ENCODE measurements at regions not wholly inside any gene's neighbourhood (a gene's known extent, or its start where the extent isn't known, plus 50 kb on each side); places are given as distances from the start of the nearest gene placed in this dataset.

DNA sequence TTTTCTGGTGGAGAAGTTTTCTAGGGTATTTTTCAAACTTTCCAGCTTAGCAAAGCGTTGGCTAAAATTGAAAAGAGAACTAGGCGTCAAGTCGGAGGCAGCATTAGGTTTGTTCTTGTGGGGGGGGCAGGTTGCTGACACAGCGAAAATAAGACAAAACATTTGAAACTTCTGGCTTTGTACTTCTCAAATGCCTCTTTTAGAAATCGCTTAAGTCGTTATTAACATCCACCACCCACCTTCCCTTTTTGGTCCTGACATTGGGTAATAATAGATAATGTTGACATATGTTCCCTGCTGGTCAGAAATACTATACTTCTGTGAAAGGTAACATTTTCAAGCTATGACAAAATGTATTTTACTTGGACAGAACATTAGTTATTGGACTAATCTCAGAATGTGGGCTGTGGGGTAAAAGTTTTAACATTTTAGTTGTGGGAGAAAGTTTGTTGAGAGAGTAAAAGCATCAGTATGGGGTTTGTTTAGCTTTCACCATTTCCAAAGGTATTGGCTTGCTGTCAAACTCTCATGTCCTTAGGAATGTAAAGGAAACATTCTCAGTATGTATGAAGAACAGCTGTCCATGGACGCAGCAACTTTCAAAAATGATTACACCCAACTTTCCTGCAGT, 88.1 kb upstream of the ZEB2 start:
- Mint-ChIP-seq H3K36me3 (ENCODE audit: low read depth) (no peaks in the 10 kb centered on the region), H3K4me3 (ENCODE audit: unreplicated experiment) (peak overlapping the region; percentile 17), H3K27ac (ENCODE audit: unreplicated experiment) (peak overlapping the region; percentile 65), H3K9me3 (ENCODE audit: low read depth) (no peaks in the 10 kb centered on the region), H3K27me3 (ENCODE audit: low read depth) (no peaks in the 10 kb centered on the region), H3K4me1 (ENCODE audit: low read depth) (peaks cover 34% of the 10 kb centered on the region)
- DNase-seq (ENCODE audit: low spot score) = no peak
- TF ChIP-seq, protein P1, sequence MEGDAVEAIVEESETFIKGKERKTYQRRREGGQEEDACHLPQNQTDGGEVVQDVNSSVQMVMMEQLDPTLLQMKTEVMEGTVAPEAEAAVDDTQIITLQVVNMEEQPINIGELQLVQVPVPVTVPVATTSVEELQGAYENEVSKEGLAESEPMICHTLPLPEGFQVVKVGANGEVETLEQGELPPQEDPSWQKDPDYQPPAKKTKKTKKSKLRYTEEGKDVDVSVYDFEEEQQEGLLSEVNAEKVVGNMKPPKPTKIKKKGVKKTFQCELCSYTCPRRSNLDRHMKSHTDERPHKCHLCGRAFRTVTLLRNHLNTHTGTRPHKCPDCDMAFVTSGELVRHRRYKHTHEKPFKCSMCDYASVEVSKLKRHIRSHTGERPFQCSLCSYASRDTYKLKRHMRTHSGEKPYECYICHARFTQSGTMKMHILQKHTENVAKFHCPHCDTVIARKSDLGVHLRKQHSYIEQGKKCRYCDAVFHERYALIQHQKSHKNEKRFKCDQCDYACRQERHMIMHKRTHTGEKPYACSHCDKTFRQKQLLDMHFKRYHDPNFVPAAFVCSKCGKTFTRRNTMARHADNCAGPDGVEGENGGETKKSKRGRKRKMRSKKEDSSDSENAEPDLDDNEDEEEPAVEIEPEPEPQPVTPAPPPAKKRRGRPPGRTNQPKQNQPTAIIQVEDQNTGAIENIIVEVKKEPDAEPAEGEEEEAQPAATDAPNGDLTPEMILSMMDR (IDR thresholded peaks at IDR 0.05) = peak; percentile 14

DNA sequence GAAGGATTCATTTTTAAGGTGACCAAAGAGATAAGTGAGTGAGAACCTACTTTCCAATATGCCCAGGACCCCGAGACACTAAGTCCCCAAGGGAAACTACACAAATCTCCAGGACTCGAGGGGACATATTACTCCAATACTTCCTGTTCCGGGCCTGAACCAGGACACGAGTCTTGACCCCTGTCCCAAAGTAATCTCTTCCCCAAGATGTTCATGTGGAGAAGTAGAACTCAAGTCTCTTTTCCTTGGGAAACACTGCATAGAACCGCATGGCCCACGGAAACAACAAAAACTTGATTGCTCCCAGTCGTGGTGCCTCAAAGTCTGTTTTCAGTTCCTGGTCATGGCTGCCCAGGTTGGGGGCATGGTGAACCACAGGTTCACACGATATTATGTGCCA, 87.2 kb upstream of the ZEB2 start:
- Mint-ChIP-seq H3K4me1 (ENCODE audit: low read depth) (peaks cover 34% of the 10 kb centered on the region), H3K27me3 (ENCODE audit: low read depth) (no peaks in the 10 kb centered on the region), H3K27ac (ENCODE audit: unreplicated experiment) (no peak overlapping the region), H3K36me3 (ENCODE audit: low read depth) (no peaks in the 10 kb centered on the region), H3K4me3 (ENCODE audit: unreplicated experiment) (no peak overlapping the region), H3K9me3 (ENCODE audit: low read depth) (no peaks in the 10 kb centered on the region)
- TF ChIP-seq, protein P1 (IDR thresholded peaks at IDR 0.05) = no peak
- no peak for DNase-seq (ENCODE audit: low spot score)

DNA sequence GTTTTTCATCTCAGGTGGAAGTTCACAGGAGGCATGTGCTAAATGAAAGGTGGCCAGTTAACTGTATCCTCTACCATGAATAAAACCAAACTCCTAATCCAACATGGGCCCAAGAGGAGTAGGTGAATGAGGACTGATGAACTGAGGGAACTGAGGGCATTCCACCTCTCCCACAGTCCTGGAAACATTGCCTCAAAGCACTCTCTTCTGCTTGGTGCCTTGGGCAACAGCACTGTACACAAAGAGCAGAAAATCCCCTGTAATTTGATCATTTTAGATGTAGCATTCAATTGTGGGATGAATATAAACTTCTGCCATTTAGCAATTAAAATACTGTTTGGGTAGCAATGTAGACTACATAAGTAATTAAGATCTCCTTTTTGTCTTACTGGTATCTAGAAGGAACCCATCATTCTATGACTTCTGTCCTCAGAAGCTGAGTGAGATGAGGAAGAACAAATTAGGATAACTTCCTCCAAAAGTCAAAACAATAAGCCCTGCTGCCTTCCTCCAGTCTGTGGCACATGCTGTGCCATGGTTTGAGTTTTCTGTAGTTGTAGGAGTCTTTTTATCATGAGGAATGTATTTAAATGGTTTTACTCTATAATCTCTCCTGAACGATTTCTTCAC, 86.7 kb upstream of the ZEB2 start:
- Mint-ChIP-seq H3K4me3 (ENCODE audit: unreplicated experiment) (no peak overlapping the region), H3K27ac (ENCODE audit: unreplicated experiment) (no peak overlapping the region), H3K4me1 (ENCODE audit: low read depth) (peaks cover 34% of the 10 kb centered on the region), H3K27me3 (ENCODE audit: low read depth) (no peaks in the 10 kb centered on the region), H3K36me3 (ENCODE audit: low read depth) (no peaks in the 10 kb centered on the region), H3K9me3 (ENCODE audit: low read depth) (no peaks in the 10 kb centered on the region)
- no peak for DNase-seq (ENCODE audit: low spot score)
- TF ChIP-seq, protein P1 (IDR thresholded peaks at IDR 0.05) = no peak

DNA sequence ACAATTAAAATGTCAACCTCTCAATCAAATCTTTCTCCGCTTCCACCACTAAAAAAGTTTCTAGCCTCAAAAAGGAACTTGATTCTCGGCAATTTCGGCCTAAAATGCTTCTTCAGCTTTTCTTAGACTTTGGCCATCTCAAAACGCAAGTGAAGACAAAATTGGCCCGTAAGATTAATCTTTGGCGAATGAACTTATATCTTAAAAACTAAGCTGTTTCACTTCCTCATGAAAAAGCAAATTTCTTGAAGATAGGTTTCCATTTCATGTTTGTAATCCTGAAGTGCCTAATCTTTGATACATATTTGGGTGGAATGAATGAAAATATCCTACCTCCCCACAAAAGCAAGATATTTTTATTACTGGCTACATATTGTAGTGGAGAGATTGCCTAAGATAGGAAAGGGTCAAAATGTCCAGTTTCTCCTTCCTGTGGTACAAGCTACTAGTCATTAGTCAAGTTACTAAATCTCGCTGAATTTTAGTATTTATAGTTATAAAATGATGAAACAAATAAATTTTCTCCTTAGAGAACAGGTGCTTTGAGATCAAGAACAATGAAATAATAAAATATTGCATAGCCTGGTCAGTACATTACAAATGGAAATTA, 85.4 kb upstream of the ZEB2 start:
- TF ChIP-seq, protein P1 (IDR thresholded peaks at IDR 0.05) = no peak
- H3K36me3 Mint-ChIP-seq (ENCODE audit: low read depth) = no peaks in the 10 kb centered on the region
- no peak overlapping the region for H3K27ac Mint-ChIP-seq (ENCODE audit: unreplicated experiment)
- H3K4me1 Mint-ChIP-seq (ENCODE audit: low read depth) = peaks cover 34% of the 10 kb centered on the region
- H3K4me3 Mint-ChIP-seq (ENCODE audit: unreplicated experiment) = no peak overlapping the region
- no peak for DNase-seq (ENCODE audit: low spot score)
- no peaks in the 10 kb centered on the region for H3K27me3 Mint-ChIP-seq (ENCODE audit: low read depth)
- no peaks in the 10 kb centered on the region for H3K9me3 Mint-ChIP-seq (ENCODE audit: low read depth)

DNA sequence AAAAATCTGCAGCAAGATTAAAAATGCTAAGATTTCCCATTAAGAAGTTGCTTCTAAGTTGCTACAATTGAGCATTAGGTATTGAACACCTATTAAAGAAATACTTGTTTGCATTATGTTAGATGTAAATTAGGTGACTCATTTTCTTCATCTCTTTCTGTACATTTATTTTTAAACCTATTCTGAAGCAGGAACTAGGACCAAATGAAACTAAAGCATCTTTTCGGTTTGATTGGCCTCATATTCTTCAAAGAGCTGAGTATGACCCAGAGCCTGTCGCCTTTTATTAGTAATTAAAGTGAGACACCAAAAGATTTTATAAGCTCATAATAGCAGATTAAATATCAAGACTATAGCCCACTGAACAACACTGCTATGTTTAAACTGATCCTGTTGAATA, 83.4 kb upstream of the ZEB2 start:
- Mint-ChIP-seq H3K4me3 (ENCODE audit: unreplicated experiment) (no peak overlapping the region), H3K36me3 (ENCODE audit: low read depth) (peaks cover 1% of the 10 kb centered on the region), H3K27ac (ENCODE audit: unreplicated experiment) (no peak overlapping the region), H3K9me3 (ENCODE audit: low read depth) (no peaks in the 10 kb centered on the region), H3K27me3 (ENCODE audit: low read depth) (no peaks in the 10 kb centered on the region), H3K4me1 (ENCODE audit: low read depth) (peaks cover 26% of the 10 kb centered on the region)
- TF ChIP-seq, protein P1 (IDR thresholded peaks at IDR 0.05) = no peak
- no peak for DNase-seq (ENCODE audit: low spot score)
